COLO668 (cell line): ENCODE measurements at regions not wholly inside any gene's neighbourhood (a gene's known extent, or its start where the extent isn't known, plus 50 kb on each side); places are given as distances from the start of the nearest gene placed in this dataset.
"Not testable (repeated sequence)": the region's sequence is repeated elsewhere in the genome, so short reads cannot be mapped to it uniquely, and the experiment has no call there.

ENCODE experiments used
- DNase-seq: peaks from one replicate; lab custom pipeline; 2025; ENCODE audit not compliant: unreplicated experiment; lab: John Stamatoyannopoulos, UW

- DNase-seq: no peak
These were observed 102.1 kb upstream of the TSC22D1 start for GRCh38 chr13:44678197-44678596.

GRCh38 chr13:44676534-44676933, 100.4 kb upstream of the TSC22D1 start:
- DNase-seq: no peak

DNA sequence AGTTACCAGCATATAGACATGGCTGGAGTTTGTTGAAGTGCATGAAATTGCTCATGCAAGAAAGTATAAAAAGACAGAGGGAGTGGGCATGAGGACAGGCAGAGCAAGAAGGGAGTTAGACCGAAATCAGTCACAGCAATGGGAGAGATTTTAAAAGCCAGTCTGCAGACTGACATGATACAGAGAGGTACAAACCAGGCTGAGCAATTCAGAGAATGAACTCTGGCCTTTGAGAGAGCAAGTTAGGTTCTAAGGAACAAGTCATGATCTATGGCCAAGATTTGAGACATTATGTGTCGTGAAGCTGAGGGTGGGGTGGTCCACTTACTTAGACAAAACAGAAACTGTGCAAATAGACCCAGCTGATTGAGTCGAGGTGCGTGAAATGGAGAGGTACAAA, 93.4 kb upstream of the TSC22D1 start:
- no peak for DNase-seq

- no peak for DNase-seq
These were observed 92.6 kb upstream of the TSC22D1 start for GRCh38 chr13:44668688-44669087.

- DNase-seq: no peak
These were observed 91.8 kb upstream of the TSC22D1 start for GRCh38 chr13:44667943-44668342.

DNA sequence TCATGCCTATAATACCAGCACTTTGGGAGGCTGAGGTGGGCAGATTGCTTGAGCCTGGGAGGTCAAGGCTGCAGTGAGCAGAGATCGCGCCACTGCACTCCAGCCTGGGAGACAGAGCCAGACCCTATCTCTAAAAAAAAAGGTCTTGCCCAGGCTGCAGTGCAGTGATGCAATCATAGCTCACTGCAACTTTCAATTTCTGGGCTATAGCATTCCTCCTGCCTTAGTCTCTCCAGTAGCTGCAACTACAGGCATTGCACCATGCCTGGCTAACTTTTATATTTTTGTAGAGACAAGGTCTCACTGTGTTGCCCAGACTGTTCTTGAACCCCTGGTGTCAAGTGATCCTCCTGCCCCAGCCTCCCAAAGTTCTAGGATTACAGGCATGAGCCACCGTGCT, 90.4 kb upstream of the TSC22D1 start:
- DNase-seq: not testable (repeated sequence)

GRCh38 chr13:44664308-44664707, 88.2 kb upstream of the TSC22D1 start:
- no peak for DNase-seq

DNA sequence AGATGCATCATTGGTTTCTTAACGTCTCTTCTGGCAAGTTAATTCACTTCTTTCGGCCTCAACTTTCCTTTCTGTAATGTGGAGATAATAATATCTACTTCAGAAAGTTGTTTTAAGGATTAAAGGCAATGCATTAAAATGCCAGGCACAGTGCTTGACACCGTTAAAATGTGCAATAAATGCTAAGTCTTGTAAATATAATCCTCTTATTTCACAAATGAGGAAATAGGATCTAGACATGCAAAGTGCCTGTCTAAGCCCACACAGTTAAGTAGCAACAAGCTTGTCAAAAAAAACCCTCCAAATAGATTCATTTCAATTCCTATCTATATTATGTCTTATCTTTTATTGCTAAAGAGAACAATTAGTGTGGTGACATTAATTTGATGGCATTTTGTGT, 86.4 kb upstream of the TSC22D1 start:
- no peak for DNase-seq

GRCh38 chr13:44661936-44662335, 85.8 kb upstream of the TSC22D1 start:
- no peak for DNase-seq

- no peak for DNase-seq
These were observed 83.9 kb upstream of the TSC22D1 start for GRCh38 chr13:44660050-44660449.

DNA sequence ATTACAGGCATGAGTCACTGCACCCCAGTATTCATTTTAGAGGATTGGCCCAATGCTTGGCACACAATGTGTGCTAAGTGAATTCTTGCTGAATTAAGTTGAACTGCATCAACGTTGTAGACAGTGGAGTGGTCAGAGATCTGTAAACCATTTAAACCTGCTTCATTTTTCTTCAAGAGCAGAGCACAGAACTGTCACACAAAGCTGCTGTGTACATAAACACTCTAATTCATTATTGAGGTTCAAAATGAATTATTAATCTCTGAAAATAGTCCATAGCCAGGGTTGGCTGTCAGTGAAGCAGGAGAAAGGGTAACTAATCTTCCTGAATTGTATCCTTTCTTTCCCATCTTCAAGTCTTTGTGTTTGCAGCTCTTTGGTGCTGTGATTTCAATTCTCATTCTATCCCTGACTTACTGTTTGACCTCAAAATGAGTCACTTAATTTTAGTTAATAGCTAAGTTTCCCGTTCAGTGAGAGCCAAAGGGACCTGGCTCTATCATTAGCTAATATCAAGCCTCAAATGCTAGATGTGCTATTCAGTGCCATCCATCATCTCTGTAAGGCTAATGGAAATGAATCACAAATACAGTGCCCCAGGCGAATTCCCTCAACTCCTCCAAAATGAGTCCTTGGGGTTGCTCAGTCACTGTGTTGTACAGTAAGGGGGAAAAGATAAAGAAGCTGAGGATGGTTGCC, 77.0 kb upstream of the TSC22D1 start:
- no peak for DNase-seq

DNA sequence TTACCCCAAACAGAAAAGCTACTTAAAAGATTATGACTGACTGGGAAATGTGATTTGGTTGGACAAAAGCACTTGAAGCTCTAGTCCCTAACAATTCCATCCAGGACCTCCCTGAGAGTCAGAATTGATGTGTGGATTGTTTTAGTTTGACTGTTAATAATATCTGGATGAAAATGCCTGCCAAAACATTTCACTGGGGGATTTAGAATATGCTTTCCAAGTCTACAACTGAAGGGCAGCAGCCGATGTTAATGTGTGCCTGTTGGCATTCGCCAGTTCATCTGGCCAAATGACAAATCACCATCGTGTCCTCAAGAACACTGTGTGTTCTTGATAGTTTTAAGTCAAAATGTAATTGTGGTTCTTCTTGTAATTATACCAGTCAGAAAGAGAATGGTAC, 76.0 kb upstream of the TSC22D1 start:
- DNase-seq: no peak

DNA sequence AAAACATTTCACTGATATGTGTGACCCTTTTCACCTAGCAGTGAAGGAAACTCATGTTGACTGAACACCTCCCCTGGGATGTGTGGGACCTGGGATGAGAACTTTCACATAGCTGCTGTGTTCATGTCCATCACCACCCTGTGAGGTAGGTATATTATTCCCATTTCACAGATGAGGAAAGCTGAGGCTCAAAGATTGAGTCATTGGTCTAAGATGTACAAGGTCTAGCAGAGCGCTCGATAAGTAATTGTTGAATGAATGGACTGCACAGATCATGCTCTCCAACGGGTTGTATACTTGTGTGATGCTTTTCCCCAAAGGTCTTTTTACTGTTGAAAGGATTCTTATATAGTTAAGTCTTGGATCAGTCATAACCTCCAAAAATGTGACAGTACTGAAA, 75.6 kb upstream of the TSC22D1 start:
- no peak for DNase-seq

DNA sequence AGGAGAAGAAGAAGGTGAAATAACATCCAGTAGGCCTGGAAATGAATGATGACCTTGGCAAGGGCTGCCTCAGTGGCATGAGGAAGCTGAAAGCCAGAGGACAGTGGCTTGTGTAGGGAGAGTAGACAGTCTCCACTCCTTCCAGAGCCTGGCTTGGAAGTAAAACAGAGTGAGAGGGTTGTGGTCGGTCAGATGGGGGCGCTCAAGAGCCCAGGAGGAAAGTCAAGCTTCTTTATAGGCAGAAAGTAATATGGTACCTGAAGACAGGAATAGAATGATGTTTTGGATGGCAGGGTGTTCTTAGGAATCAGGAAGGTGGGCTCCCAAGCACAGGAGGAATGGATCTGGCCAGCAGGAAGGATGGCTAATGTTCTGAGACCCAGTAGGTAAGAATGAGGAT, 75.1 kb upstream of the TSC22D1 start:
- no peak for DNase-seq

GRCh38 chr13:44649834-44650233, 73.7 kb upstream of the TSC22D1 start:
- DNase-seq: no peak

- no peak for DNase-seq
These were observed 72.9 kb upstream of the TSC22D1 start for GRCh38 chr13:44649104-44649428.

DNA sequence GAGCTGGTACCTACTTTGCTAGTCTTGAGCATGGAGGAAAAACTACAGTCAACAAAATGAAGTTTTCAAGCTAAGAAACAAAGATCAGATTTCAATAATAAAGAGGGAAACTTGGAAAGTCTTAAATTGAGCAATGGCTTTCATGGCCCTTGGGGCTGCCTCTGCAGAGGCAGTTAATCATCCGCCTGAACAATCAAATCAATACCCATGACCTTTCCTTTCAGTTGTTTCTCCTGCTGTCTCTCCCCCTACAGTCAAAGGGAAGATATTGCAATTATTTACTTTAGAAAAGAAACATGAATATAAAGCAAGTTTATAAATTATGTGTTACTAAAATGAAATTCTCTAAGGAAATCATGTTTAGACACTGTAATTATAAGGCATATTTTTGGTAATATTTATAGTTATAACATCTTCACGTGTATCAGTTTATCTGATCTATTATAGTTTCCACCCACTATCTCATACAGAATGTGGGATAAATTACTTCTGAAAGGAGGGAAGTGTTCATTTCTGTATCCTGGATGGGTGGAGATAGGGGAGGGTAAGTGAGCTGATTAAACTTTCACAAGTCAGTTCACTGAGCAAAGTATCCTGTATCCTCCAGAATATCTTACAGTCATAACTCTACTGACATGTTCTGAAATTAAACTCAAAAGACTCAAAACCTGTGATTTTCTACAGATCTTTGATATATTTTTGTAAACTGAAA, 72.4 kb upstream of the TSC22D1 start:
- DNase-seq: no peak

DNA sequence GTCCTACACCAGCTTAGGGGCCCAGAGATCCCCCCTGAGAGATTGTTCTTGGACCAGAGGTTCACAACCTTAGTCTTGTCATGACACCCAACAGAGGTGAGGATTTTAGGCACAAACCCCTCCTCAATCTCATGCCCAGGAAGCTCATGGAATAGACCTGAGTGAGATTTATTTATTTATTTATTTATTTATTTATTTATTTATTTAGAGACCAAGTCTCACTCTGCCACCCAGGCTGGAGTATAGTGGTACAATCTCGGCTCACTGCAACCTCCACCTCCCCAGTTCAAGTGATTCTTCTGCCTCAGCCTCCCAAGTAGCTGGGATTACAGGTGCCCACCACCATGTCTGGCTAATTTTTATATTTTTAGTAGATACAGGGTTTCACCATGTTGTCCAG, 71.4 kb upstream of the TSC22D1 start:
- DNase-seq: not testable (repeated sequence)

GRCh38 chr13:44646044-44646443, 69.9 kb upstream of the TSC22D1 start:
- DNase-seq: no peak

- no peak for DNase-seq
These were observed 67.1 kb upstream of the TSC22D1 start for GRCh38 chr13:44643256-44643655.

DNA sequence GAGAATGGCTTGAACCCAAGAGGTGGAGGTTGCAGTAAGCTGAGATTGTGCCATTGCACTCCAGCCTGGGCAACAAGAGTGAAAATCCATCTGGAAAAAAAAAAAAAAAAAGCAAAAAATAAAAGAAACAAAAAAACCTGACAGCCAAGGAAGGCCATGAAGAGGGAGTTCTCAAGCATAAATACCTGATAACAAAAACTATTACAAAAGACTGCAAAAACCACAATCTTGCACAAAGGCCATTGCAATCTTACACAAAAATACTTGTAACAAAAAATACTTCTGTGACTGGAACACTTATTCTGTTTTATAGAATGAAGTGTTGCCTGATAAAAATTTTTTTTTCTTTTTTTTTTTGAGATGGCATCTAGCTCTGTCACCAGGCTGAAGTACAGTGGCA, 61.5 kb upstream of the TSC22D1 start:
- no peak for DNase-seq

DNA sequence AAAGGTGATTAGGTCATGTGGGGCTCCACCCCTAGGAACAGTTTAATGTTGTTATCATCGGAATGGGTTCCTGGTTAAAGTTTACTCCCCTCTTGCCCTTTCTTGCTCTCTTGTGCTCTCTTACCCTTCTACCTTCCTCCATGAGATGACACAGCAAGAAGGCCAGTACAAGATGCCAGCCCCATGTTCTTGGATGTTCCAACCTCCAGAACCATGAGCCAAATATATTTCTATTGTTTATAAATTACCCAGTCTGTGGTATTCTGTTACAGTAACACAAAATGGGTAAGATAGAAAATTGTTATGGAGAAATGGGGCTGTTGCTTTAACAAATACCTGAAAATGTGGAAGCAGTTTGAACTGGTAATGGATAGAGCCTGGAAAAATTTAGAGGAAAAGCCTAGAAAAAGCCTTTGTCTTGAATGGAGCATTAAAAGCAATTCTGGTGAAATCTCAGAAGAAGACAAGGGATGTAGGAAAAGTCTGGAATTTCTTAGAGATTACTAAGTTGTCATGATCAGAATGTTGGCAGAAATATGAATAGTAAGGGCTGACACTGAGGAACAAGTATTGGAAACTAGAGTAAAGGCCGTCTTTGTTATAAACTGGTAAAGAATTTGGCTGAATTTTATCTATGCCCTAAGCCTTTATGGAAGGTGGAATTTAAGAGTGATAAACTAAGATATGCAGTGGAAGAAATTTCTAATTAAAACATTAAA, 53.5 kb upstream of the TSC22D1 start:
- no peak for DNase-seq
